Breast epithelium (tissue), 4 donors: ENCODE measurements at regions not wholly inside any gene's neighbourhood (a gene's known extent, or its start where the extent isn't known, plus 50 kb on each side); places are given as distances from the start of the nearest gene placed in this dataset.
A peak's percentile ranks its signal among the peaks of the same experiment; 100 is the strongest.
"Not testable (repeated sequence)": the region's sequence is repeated elsewhere in the genome, so short reads cannot be mapped to it uniquely, and the experiment has no call there.

ENCODE experiments used
- DNase-seq, 2 donors: peaks; one replicate each; pipeline ENCODE4 v3.0.0-alpha.2; 2019; ENCODE audit warnings: low spot score in 2 of 2
- H3K27ac ChIP-seq, 2 donors: fragments of 200-600 bp; sonication (generic) in 1 of 2; one replicate each; pipeline ENCODE4 v1.5.1; 2016 to 2019; ENCODE audit warnings: mild to moderate bottlenecking in 1 of 2
- H3K27me3 ChIP-seq, 2 donors: fragments of 200-600 bp; sonication (generic) in 1 of 2; one replicate each; pipeline versions ENCODE4 v1.5.1 to v1.6.0; 2017 to 2019; ENCODE audit warnings: control low read depth in 1 of 2, mild to moderate bottlenecking in 1 of 2
- H3K36me3 ChIP-seq: fragments of 200-600 bp; one replicate; pipeline ENCODE4 v1.5.1; 2019
- H3K4me1 ChIP-seq, 2 donors: fragments of 200-600 bp; sonication (generic); one replicate each; pipeline ENCODE4 v1.5.1; 2016 to 2019; ENCODE audit warnings: control low read depth in 1 of 2
- H3K4me3 ChIP-seq, 3 donors: fragments of 200-600 bp; sonication (generic); 1 replicate in 2 of 3; 2 replicates in 1 of 3; pipeline ENCODE4 v1.5.1; 2016 to 2019; ENCODE audit warnings: mild to moderate bottlenecking in 3 of 3, moderate library complexity in 2 of 3
- H3K9me3 ChIP-seq, 2 donors: fragments of 200-600 bp; sonication (generic) in 1 of 2; one replicate each; pipeline ENCODE4 v1.5.1; 2016 to 2019; ENCODE audit warnings: control low read depth in 1 of 2
- POLR2A ChIP-seq: fragments of 450-650 bp; IDR thresholded peaks from one replicate; pipeline ENCODE4 v1.6.1; 2016; ENCODE audit warnings: antibody characterized with exemption, mild to moderate bottlenecking, moderate library complexity
- POLR2AphosphoS5 ChIP-seq, 3 donors: sonication (generic); formaldehyde crosslinking; IDR thresholded peaks; one replicate each; pipeline ENCODE4 v1.6.1; 2017; ENCODE audit warnings: antibody characterized with exemption in 3 of 3
- intact Hi-C: fragments of 100-400 bp; cut with DNase I; formaldehyde crosslinking; loops from one replicate; pipeline ENCODE4 v1.15.1; 2023; ENCODE audit warnings: low total_unique reads
- TF ChIP-seq, protein P1 (sequence below), 3 donors: fragments of 450-650 bp; IDR thresholded peaks; one replicate each; pipeline ENCODE4 v1.5.1; 2016 to 2017; ENCODE audit warnings: antibody characterized with exemption in 3 of 3, mild to moderate bottlenecking in 3 of 3, moderate library complexity in 3 of 3

DNA sequence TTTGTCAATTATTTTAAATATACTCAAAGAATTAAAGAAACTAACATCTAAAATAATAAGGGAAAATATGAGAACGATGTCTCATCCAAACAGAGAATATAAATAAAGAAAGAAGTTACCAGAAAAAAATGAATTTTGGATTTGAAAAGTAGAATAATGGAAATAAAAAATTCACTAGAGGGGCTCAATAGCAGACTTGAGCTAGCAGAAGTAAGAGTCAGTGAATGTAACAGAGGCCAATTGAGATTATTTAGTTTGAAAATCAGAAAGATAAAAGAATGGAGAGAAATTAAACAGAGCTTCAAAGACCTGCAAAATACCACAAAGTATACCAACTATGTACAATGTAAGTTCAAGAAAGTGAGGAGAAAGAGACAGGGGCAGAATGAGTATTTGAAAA is 333.6 kb downstream of the GPD2 start:
- no peak overlapping the region for H3K4me3 ChIP-seq
- peaks cover 5% of the 10 kb centered on the region for H3K36me3 ChIP-seq
- no peak for DNase-seq
- H3K4me1 ChIP-seq: no peaks in the 10 kb centered on the region
- TF ChIP-seq, protein P1, sequence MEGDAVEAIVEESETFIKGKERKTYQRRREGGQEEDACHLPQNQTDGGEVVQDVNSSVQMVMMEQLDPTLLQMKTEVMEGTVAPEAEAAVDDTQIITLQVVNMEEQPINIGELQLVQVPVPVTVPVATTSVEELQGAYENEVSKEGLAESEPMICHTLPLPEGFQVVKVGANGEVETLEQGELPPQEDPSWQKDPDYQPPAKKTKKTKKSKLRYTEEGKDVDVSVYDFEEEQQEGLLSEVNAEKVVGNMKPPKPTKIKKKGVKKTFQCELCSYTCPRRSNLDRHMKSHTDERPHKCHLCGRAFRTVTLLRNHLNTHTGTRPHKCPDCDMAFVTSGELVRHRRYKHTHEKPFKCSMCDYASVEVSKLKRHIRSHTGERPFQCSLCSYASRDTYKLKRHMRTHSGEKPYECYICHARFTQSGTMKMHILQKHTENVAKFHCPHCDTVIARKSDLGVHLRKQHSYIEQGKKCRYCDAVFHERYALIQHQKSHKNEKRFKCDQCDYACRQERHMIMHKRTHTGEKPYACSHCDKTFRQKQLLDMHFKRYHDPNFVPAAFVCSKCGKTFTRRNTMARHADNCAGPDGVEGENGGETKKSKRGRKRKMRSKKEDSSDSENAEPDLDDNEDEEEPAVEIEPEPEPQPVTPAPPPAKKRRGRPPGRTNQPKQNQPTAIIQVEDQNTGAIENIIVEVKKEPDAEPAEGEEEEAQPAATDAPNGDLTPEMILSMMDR (IDR thresholded peaks at IDR 0.05): no peak
- TF ChIP-seq POLR2AphosphoS5 (IDR thresholded peaks at IDR 0.05) (no peak), POLR2A (no peak)
- no peak overlapping the region for H3K27ac ChIP-seq
- H3K9me3 ChIP-seq: peaks cover 0 to 22% of the 10 kb centered on the region in 2 donors
- no peaks in the 10 kb centered on the region for H3K27me3 ChIP-seq
- intact Hi-C loops: no loop called here

DNA sequence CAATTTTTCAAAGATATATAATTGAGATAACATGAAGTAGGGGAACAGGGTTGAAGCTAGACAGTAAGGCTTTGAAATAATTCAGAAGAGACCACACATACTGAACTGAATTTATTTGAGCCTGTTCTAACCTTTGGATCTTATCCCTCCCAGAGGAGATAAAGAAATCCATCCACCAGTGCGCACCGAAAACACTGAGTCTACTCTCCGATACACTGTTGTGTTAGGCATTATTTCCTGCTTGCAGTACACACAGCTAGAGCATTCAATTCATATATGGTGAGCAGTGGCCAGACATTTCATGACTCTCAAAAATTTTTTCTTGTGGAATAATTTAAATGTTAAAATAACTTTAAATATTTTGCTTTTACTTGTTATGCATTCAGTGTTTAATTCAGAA is 342.7 kb downstream of the GPD2 start:
- Histone ChIP-seq H3K36me3 (no peaks in the 10 kb centered on the region), H3K4me1 (no peaks in the 10 kb centered on the region), H3K27me3 (no peaks in the 10 kb centered on the region), H3K4me3 (no peak overlapping the region), H3K27ac (no peak overlapping the region), H3K9me3 (no peaks in the 10 kb centered on the region)
- TF ChIP-seq, protein P1 (IDR thresholded peaks at IDR 0.05): no peak
- TF ChIP-seq POLR2AphosphoS5 (IDR thresholded peaks at IDR 0.05): no peak
- no peak for DNase-seq
- intact Hi-C loops: no loop called here

DNA sequence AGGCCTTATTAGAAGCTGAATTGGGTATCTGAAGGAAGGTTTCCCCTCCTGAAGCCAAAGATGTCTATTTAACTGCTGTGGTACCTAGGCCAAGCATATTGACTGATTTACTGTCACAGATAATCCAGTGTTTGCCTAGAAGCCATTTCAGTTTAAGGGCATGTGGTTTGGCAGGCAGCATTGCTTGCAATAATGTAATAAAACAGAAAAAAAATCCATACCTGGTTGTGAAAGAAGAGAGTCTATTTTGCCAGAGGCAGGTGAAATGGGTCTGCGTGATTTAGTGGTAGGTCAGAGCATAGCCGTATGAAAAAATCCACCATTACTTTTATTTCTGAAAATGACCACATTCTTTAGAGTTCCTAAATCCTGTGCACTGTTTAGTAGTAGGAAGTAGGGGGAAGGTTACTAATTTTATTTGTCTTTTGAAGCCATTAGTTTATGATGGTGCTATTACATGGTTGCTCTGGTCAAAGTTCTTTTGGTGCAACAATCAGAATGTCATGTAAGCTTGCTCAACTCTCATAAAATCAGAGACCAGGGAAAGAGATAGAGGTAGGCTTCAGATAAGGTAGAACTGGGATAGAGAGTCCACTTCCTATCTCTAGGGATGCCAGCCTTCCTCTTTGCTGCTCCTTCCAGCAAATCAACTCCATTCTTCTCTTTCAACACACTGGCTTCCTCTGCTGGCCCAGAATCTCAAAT is 343.4 kb downstream of the GPD2 start:
- intact Hi-C loops: no loop called here
- Histone ChIP-seq H3K27ac (no peak overlapping the region), H3K9me3 (no peaks in the 10 kb centered on the region), H3K36me3 (no peaks in the 10 kb centered on the region), H3K4me3 (no peak overlapping the region), H3K4me1 (no peaks in the 10 kb centered on the region), H3K27me3 (no peaks in the 10 kb centered on the region)
- DNase-seq: no peak
- TF ChIP-seq POLR2A (no peak), POLR2AphosphoS5 (IDR thresholded peaks at IDR 0.05) (no peak)
- TF ChIP-seq, protein P1 (IDR thresholded peaks at IDR 0.05): no peak

DNA sequence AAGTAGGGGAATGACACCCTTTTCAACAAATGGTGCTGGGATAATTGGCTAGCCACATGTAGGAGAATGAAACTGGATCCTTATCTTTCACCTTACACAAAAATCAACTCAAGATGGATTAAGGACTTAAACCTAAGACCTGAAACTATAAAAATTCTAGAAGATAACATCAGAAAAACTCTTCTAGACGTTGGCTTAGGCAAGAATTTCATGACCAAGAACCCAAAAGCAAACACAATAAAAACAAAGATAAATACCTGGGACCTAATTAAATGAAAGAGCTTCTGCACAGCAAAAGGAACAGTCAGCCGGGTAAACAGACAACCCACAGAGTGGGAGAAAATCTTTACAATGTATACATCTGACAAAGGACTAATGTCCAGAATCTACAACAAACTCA is 345.5 kb downstream of the GPD2 start:
- intact Hi-C loops, H3K36me3 ChIP-seq, H3K27ac ChIP-seq, H3K4me3 ChIP-seq, DNase-seq, H3K27me3 ChIP-seq, H3K4me1 ChIP-seq, H3K9me3 ChIP-seq: not testable (repeated sequence)

DNA sequence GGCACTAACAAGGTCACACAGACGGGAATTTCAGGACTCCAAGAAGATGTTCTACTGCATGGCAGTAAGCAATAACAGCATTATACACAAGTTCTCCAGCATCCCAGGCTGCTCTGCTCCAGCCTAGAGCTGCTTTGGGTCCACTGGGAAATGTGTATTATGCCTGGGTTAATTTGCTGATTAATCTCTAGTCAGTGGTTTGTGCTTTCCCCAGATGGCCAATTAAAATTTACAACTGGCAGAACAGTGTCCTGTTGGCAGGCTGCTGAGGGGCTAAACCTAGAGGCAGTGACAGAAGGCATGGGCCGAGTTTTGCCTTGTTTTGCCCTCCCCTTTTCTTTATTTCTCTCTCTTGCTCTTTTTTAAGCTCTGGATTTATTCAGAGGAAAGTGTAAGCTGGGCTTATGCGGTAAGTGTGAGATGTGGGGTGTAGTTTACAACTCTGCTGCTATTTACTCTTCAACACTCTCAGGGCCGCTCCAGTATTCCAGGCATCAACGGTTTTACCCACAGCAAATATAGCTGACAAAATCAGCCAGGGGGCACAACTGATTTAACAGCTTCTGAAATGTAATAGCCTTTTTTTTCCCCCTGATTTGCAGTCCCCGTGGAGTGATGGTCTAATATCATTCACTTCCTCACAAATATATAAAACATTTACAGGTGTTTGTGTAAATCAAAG is 348.0 kb downstream of the GPD2 start:
- Histone ChIP-seq H3K9me3 (no peaks in the 10 kb centered on the region), H3K27ac (peak overlapping the region in 1 of 2 donors; percentile 25), H3K36me3 (no peaks in the 10 kb centered on the region), H3K4me1 (no peaks in the 10 kb centered on the region), H3K4me3 (no peak overlapping the region), H3K27me3 (no peaks in the 10 kb centered on the region)
- intact Hi-C loops: no loop called here
- no peak for DNase-seq
- TF ChIP-seq, protein P1 (IDR thresholded peaks at IDR 0.05): no peak
- TF ChIP-seq POLR2AphosphoS5 (IDR thresholded peaks at IDR 0.05): no peak
- TF ChIP-seq POLR2A: no peak
